ENCODE measurements at regions not wholly inside any gene's neighbourhood (a gene's known extent, or its start where the extent isn't known, plus 50 kb on each side); places are given as distances from the start of the nearest gene placed in this dataset.

- H3K9me3 ChIP-seq, result no peaks in the 10 kb centered on the region
- no peaks in the 10 kb centered on the region for H3K4me1 ChIP-seq
- no peak for DNase-seq
- no peak for TF ChIP-seq CTCF (IDR thresholded peaks at IDR 0.05)
- no peak overlapping the region for H3K9ac ChIP-seq (ENCODE audit: low read depth in 2 of 2, low read length in 2 of 2)
- H3K4me3 ChIP-seq, result no peak overlapping the region
- H3K27me3 ChIP-seq, result no peaks in the 10 kb centered on the region
- no peak overlapping the region for H3K27ac ChIP-seq
- intact Hi-C loops (cut with DNase I), result no loop called here
- no peaks in the 10 kb centered on the region for H3K36me3 ChIP-seq
These were observed 107.7 kb downstream of the RAP2B start for GRCh38 chr3:153269730-153270129.

DNA sequence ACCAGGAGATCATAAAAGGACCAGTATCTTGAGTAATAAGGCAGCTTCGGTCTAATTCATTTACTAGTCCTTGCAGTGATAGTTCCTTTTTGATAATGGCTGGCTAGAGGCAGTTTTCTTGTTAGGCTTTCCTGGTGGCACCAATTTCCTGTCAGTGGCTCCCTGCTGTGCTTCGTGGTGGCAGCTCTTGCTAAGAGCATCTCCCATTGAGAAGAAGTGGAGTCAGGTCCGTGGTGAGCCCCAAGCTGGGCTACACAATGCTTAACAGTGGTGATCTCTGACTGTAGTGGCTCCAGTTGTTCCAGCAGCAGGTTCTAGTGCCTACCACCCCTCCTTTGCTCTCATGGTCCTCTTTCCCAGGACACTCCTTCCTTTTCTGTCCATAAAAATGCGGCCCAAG lies 111.2 kb downstream of the RAP2B start:
- no peak overlapping the region for H3K9ac ChIP-seq (ENCODE audit: low read depth in 2 of 2, low read length in 2 of 2)
- intact Hi-C loops (cut with DNase I), result no loop called here
- H3K4me3 ChIP-seq, result no peak overlapping the region
- H3K9me3 ChIP-seq, result no peaks in the 10 kb centered on the region
- H3K27ac ChIP-seq, result no peak overlapping the region
- TF ChIP-seq CTCF (IDR thresholded peaks at IDR 0.05), result no peak
- no peaks in the 10 kb centered on the region for H3K36me3 ChIP-seq
- no peak for DNase-seq
- H3K27me3 ChIP-seq, result no peaks in the 10 kb centered on the region
- H3K4me1 ChIP-seq, result no peaks in the 10 kb centered on the region

DNA sequence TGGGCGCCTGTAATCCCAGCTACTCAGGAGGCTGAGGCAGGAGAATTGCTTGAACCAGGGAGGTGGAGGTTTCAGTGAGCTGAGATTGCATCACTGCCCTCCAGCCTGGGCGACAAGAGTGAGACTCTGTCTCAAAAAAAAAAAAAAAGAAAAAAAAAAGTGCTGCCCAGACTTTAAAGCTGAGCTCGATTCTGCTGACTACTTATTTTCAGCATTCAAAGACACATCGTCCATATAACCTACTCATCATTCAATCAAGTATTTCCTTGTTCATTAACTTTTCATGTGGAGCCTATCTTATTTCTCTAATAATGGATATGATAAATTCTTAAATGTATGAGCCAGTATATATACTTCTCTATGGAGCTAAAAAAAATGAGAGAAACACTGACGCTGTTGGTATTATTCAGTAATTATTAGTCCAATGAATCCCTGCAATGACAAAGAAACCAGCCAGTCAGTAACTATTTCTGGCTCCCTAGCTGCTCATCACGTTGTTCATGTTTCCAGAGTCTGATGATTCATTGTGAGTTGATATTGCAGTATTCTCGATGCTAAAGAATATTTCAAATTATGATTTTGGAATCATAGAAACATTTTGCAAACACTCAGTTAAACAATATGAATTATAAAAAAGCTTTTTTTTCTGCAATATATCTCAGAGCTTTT lies 111.9 kb downstream of the RAP2B start:
- no peak for DNase-seq
- TF ChIP-seq CTCF (IDR thresholded peaks at IDR 0.05), result no peak
- Histone ChIP-seq H3K4me1 (no peaks in the 10 kb centered on the region), H3K36me3 (no peaks in the 10 kb centered on the region), H3K27ac (no peak overlapping the region), H3K9me3 (no peaks in the 10 kb centered on the region), H3K9ac (ENCODE audit: low read depth in 2 of 2, low read length in 2 of 2) (no peak overlapping the region), H3K27me3 (no peaks in the 10 kb centered on the region), H3K4me3 (no peak overlapping the region)
- intact Hi-C loops (cut with DNase I), result no loop called here

- H3K9ac ChIP-seq (ENCODE audit: low read depth in 2 of 2, low read length in 2 of 2), result no peak overlapping the region
- no peaks in the 10 kb centered on the region for H3K36me3 ChIP-seq
- no peaks in the 10 kb centered on the region for H3K9me3 ChIP-seq
- no peaks in the 10 kb centered on the region for H3K4me1 ChIP-seq
- H3K27ac ChIP-seq, result no peak overlapping the region
- no peak for TF ChIP-seq CTCF (IDR thresholded peaks at IDR 0.05)
- DNase-seq, result no peak
- intact Hi-C loops (cut with DNase I), result no loop called here
- no peaks in the 10 kb centered on the region for H3K27me3 ChIP-seq
- H3K4me3 ChIP-seq, result no peak overlapping the region
These were observed 112.5 kb downstream of the RAP2B start for GRCh38 chr3:153274561-153274960.

GRCh38 chr3:153275514-153275913 lies 113.5 kb downstream of the RAP2B start:
- no peaks in the 10 kb centered on the region for H3K27me3 ChIP-seq
- no peak overlapping the region for H3K9ac ChIP-seq (ENCODE audit: low read depth in 2 of 2, low read length in 2 of 2)
- H3K4me1 ChIP-seq, result no peaks in the 10 kb centered on the region
- H3K27ac ChIP-seq, result no peak overlapping the region
- intact Hi-C loops (cut with DNase I), result no loop called here
- H3K4me3 ChIP-seq, result no peak overlapping the region
- DNase-seq, result no peak
- H3K9me3 ChIP-seq, result no peaks in the 10 kb centered on the region
- H3K36me3 ChIP-seq, result no peaks in the 10 kb centered on the region
- no peak for TF ChIP-seq CTCF (IDR thresholded peaks at IDR 0.05)

Measured in colonic mucosa (tissue), 4 donors.